ENCODE measurements at regions not wholly inside any gene's neighbourhood (a gene's known extent, or its start where the extent isn't known, plus 50 kb on each side); places are given as distances from the start of the nearest gene placed in this dataset.

DNA sequence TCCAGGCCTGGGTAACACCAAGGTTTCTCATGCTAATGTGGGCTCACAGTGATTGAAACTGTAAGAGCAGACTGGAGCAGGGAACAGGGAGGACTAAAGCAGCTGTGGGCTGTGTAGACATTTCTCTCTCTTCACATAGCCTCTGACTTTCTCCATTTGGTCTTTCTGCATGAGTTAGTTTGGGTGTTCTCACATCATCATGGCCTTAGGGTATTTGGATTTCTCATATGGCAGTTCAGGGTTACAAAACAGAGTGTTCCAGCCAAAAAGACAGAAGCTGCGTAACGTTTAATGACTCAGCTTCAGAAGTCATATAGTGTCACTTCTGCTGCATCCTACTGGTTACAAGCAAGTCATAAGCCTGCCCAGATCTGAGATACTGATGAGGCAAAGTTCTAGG, 52.0 kb upstream of the OSBPL8 start:
- no peak for DNase-seq

DNA sequence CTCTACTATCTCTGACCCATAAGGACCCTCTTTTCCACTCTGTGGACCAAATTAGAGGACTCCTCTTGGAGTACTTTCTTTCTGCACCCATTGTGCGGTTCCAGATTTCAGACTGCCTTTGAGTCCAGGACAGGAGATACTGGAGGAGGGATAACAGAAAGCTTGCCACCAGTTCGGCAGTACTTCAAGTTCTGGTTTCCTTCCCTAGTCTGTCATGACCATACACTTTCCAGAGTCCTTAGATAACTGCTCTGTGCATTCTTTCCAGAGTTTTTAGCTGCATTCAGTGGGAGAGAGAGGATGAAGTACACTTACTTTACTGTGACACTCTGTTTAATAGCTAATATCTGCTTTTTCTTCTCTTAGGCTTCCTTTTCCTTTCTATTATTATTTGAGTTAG, 54.8 kb upstream of the OSBPL8 start:
- DNase-seq: no peak

- DNase-seq: no peak
These were observed 58.5 kb upstream of the OSBPL8 start for GRCh38 chr12:76618031-76618430.

DNA sequence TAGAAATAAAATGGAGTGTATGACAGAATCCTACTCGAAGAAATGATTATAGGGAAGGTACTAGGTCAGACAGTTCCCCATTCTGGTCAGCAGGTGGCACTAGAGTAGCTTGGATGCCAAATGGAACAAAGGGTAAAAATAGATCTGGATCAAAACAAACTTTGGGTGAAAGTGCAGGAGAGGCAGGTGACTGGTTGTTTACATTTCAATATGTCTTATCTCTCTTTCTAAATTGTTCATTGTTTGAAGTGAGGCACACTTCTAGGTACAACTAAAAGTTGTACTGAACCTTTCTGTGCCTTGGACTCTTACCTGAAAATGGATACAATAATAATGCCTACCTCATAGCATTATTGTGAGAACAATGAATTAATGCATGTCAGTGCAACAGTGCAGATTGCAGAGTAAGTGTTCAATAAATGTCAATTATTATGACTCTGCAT, 62.0 kb upstream of the OSBPL8 start:
- DNase-seq: peak; percentile 59 to 80

DNA sequence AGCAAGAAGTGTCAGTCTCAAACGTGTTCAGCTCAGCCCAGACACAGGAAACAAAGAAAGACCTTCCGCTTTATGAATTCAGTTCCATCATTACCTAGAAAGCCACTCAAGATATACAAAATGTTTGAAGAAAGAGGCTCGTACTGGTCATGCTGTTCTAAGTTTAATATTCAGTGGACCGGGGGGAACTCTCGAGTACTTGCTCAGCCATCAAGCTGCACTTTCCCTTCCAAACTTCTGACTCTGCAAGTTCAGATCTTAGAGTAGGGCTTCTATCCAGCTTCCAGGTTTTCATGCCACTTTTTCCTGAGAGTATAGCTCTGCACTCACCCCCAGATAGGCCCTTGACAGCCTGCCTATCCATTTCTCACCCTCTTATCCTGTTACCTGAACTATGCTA, 62.8 kb upstream of the OSBPL8 start:
- DNase-seq: no peak

- DNase-seq: no peak
These were observed 63.3 kb upstream of the OSBPL8 start for GRCh38 chr12:76622915-76623314.

DNA sequence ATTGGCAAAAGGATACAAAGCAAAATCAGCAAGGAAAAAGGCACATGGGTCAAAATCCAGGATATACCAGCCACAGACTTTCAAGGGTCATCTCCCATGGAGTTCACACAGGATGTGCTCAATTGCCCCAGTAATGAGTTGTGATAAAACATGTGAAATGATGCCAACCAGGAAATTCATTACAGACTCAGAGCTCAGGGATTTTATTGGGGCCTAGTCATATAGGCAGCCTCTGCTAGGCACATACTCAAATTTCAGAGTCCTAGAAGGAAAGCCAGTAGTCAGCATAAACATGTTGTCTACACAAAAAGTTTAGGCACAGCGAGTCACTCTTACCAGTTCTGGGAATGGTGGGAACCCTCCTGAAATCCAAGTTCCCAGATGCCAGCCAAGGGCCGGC, 64.4 kb upstream of the OSBPL8 start:
- no peak for DNase-seq

GRCh38 chr12:76627346-76628135, 68.0 kb upstream of the OSBPL8 start:
- no peak for DNase-seq

- DNase-seq: no peak
These were observed 69.2 kb upstream of the OSBPL8 start for GRCh38 chr12:76628745-76629144.

DNA sequence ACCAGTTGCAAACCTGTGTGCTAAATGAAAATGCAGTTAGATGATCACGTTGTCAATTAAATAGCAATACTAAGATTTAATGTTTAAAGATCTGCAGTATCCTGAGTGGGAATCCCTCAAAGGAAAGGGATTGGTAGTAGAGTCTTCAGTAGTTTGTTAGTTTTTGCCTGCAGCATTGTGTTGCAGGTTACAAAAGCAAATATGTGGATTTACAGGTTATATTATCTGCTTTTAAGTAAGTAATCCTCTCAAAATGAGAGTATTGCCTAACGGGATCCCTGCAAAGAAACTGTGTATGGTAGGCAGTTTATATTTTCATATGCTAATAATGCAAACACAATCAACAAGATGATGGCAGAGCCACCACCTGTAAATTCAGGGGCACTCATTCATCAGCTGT, 72.2 kb upstream of the OSBPL8 start:
- DNase-seq: peak in 1 of 2 experiments; percentile 18

- no peak for DNase-seq
These were observed 73.8 kb upstream of the OSBPL8 start for GRCh38 chr12:76633415-76633814.

- DNase-seq: no peak
These were observed 74.6 kb upstream of the OSBPL8 start for GRCh38 chr12:76634133-76634532.

DNA sequence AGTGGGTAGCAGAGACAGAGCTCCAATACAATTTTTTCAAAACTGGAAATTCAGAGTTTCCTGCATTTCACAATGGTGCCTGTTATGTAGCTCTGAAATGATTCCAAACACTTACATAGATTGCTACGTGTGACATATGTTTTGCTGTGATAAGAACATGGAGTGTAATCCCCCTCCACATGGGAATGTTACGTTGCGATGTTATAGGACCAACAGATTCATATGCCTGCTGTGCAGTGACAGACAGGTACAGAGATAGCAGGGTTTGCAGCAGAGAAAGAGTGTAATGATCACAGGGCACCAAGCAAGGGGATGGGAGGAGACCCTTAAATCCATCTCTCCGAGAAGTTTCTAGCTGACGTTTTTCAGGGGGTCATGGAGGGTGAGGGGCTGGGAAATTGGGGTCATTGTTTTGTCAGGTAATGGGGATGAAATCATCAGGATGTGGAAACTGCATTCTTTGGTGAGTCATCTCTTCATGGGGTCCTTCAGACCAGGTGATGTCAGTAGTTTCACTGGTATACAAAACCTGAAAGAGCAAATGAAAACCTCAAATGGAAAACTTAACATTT, 76.6 kb upstream of the OSBPL8 start:
- DNase-seq: no peak

DNA sequence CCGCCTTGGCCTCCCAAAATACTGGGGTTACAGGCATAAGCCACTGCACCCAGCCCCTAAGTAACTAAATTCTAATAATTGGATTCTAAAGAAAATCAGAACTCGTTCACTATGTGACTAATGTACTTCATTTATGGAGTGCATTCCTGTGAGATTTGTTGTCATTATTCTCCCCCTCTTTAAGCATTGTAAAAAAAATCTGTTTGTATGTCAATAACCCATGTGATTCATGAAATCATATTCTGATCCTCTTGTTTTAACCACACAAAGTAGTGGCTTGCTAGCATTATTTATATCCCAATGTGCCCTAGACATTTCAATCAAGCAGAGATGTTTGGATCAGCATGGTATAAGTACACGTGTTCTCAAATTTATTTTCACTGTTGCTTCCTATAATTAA, 78.2 kb upstream of the OSBPL8 start:
- DNase-seq: no peak

GRCh38 chr12:76639646-76640045, 80.1 kb upstream of the OSBPL8 start:
- DNase-seq: no peak

- no peak for DNase-seq
These were observed 81.5 kb upstream of the OSBPL8 start for GRCh38 chr12:76641073-76641472.

- DNase-seq: no peak
These were observed 82.4 kb upstream of the OSBPL8 start for GRCh38 chr12:76641961-76642360.

GRCh38 chr12:76643438-76643837, 83.9 kb upstream of the OSBPL8 start:
- DNase-seq: no peak

DNA sequence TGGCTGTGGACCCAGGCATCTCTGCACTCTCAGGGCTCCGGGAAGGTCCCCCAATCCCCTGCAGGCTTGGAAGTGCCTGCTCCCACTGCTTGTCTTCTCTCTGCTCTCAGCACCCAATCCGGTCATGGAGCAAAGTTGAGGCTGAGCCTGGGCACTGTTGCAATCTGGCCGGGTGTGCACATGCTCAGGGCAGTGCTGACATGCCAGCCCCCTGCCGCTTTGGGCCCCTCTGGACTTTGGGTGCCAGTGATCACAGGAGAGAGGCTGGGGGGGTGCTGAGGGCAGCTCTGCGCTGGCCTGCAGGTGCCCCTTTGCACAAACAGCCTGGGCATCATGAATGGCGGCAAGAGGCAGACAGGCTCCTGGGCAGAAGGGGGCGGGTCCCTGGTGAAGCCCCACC, 85.4 kb upstream of the OSBPL8 start:
- DNase-seq: no peak

DNA sequence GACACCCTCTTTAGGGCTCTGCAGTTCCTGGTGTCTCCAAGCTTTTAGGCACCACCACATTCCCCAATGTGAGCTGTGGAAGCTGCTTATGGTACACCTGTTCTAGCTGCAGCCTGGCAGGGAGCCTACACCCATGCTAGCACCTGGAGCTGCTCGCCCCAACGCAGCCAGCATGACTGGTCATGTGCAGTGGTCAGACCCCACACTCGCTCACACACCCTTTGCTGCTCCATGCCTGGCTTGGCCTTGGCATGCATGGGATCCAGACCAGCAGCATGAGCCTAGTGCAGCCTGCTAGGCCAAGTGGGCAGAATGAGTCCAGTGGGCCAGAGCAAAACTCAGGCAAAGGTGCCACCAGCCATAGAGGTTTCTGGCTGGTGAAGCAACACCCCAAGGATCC, 86.4 kb upstream of the OSBPL8 start:
- DNase-seq: no peak

DNA sequence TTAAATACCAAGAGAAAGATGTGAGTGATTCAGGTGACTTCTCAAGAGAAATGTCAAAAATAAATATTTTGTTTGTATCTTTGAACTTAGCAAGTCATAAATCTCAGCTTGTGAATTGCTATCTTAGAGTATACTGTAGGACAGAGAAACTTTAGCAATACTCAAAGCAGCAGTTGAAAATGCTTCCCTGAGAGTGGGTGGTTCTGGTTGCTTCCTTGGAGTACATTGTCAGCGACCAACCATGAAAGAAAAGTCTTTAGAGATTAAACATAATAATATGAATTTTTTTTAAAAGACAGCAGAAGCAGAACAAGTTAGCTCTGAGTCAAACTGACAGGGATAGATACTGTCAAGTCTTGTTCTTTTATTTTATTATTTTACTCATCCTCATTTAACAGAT, 86.8 kb upstream of the OSBPL8 start:
- DNase-seq: no peak

DNA sequence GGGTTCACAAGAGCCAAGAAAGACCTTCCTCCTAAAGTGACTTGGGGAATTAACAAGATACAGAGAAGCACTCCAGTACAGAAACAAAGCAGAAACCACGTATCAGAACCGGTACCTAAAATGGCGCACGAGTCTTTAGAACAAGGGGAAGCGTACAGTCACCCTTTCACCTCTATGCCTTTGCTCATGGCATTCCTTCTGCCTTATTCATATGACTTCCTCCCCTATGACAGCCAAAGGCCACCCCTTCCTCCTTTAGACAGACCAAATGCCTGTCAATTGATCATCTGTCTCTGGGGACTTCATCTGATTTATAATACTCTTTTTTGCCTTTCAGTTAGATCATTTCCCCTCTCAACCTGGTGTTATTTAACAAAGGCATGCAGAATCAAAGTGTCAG, 89.5 kb upstream of the OSBPL8 start:
- DNase-seq: no peak

GRCh38 chr12:76652402-76652801, 92.8 kb upstream of the OSBPL8 start:
- peak in 1 of 2 experiments; percentile 34 for DNase-seq

GRCh38 chr12:76653342-76653741, 93.8 kb upstream of the OSBPL8 start:
- no peak for DNase-seq

GRCh38 chr12:76664731-76665130, 99.2 kb upstream of the ZDHHC17 start:
- no peak for DNase-seq
